ENCODE measurements at regions not wholly inside any gene's neighbourhood (a gene's known extent, or its start where the extent isn't known, plus 50 kb on each side); places are given as distances from the start of the nearest gene placed in this dataset.

- TF ChIP-seq POLR2A (IDR thresholded peaks at IDR 0.05) (no peak), CTCF (IDR thresholded peaks at IDR 0.05) (no peak)
Observed at GRCh38 chr12:33676866-33677265, 237.2 kb upstream of the SYT10 start.

GRCh38 chr12:33678221-33678964, 238.8 kb upstream of the SYT10 start:
- no peaks in the 10 kb centered on the region for H3K4me1 ChIP-seq
- no peak for DNase-seq
- TF ChIP-seq CTCF (IDR thresholded peaks at IDR 0.05) (no peak), POLR2A (IDR thresholded peaks at IDR 0.05) (no peak)
- 66 to 70% methylated on average over 8 of the region's 8 CpGs for WGBS, 2 donors
- no peaks in the 10 kb centered on the region for H3K27me3 ChIP-seq
- no peaks in the 10 kb centered on the region for H3K36me3 ChIP-seq (ENCODE audit: low read depth, missing control alignments)
- H3K9me3 ChIP-seq = no peaks in the 10 kb centered on the region
- intact Hi-C loops (cut with DNase I; ENCODE audit: low total_unique reads) = no loop called here
- no peak overlapping the region for H3K27ac ChIP-seq
- no peak overlapping the region for H3K4me3 ChIP-seq

More at GRCh38 chr12:33676866-33677265, 237.2 kb upstream of the SYT10 start:
- H3K36me3 ChIP-seq (ENCODE audit: low read depth, missing control alignments) = no peaks in the 10 kb centered on the region
- no peak overlapping the region for H3K4me3 ChIP-seq
- WGBS, 2 donors = 39 to 78% methylated on average over 1 of the region's 1 CpG
- H3K4me1 ChIP-seq = no peaks in the 10 kb centered on the region
- H3K27ac ChIP-seq = no peak overlapping the region
- no peaks in the 10 kb centered on the region for H3K9me3 ChIP-seq
- H3K27me3 ChIP-seq = no peaks in the 10 kb centered on the region
- intact Hi-C loops (cut with DNase I; ENCODE audit: low total_unique reads) = no loop called here
- DNase-seq = no peak

- intact Hi-C loops (cut with DNase I; ENCODE audit: low total_unique reads) = no loop called here
- H3K9me3 ChIP-seq = no peaks in the 10 kb centered on the region
Observed at GRCh38 chr12:33690562-33690961, 250.9 kb upstream of the SYT10 start.

GRCh38 chr12:33703221-33703620, 263.6 kb upstream of the SYT10 start:
- H3K27me3 ChIP-seq = no peaks in the 10 kb centered on the region
- intact Hi-C loops (cut with DNase I; ENCODE audit: low total_unique reads) = no loop called here
- no peaks in the 10 kb centered on the region for H3K36me3 ChIP-seq (ENCODE audit: low read depth, missing control alignments)
- H3K9me3 ChIP-seq = no peaks in the 10 kb centered on the region
- no peak for DNase-seq
- no peaks in the 10 kb centered on the region for H3K4me1 ChIP-seq
- 92 to 100% methylated on average over 1 of the region's 1 CpG for WGBS, 2 donors
- no peak for TF ChIP-seq POLR2A (IDR thresholded peaks at IDR 0.05)
- no peak for TF ChIP-seq CTCF (IDR thresholded peaks at IDR 0.05)
- H3K4me3 ChIP-seq = no peak overlapping the region
- H3K27ac ChIP-seq = no peak overlapping the region

More at GRCh38 chr12:33690562-33690961, 250.9 kb upstream of the SYT10 start:
- Histone ChIP-seq H3K27ac (no peak overlapping the region), H3K27me3 (no peaks in the 10 kb centered on the region), H3K36me3 (ENCODE audit: low read depth, missing control alignments) (no peaks in the 10 kb centered on the region), H3K4me3 (no peak overlapping the region), H3K4me1 (no peaks in the 10 kb centered on the region)
- DNase-seq = no peak
- WGBS, 2 donors = 88% methylated on average over 1 of the region's 1 CpG
- TF ChIP-seq CTCF (IDR thresholded peaks at IDR 0.05) (no peak), POLR2A (IDR thresholded peaks at IDR 0.05) (no peak)

- no peaks in the 10 kb centered on the region for H3K4me1 ChIP-seq
- TF ChIP-seq POLR2A (IDR thresholded peaks at IDR 0.05) = no peak
- no peak for TF ChIP-seq CTCF (IDR thresholded peaks at IDR 0.05)
- no peak overlapping the region for H3K4me3 ChIP-seq
- H3K27ac ChIP-seq = no peak overlapping the region
- no peak for DNase-seq
- H3K9me3 ChIP-seq = no peaks in the 10 kb centered on the region
- WGBS, 2 donors = 95 to 100% methylated on average over 1 of the region's 1 CpG
- no peaks in the 10 kb centered on the region for H3K27me3 ChIP-seq
- intact Hi-C loops (cut with DNase I; ENCODE audit: low total_unique reads) = no loop called here
- no peaks in the 10 kb centered on the region for H3K36me3 ChIP-seq (ENCODE audit: low read depth, missing control alignments)
Observed at GRCh38 chr12:33706927-33707326, 267.3 kb upstream of the SYT10 start.
